MCF 10A (cell line): ENCODE measurements at regions not wholly inside any gene's neighbourhood (a gene's known extent, or its start where the extent isn't known, plus 50 kb on each side); places are given as distances from the start of the nearest gene placed in this dataset.
"Not testable (repeated sequence)": the region's sequence is repeated elsewhere in the genome, so short reads cannot be mapped to it uniquely, and the experiment has no call there.

ENCODE experiments used
- BruUV-seq: library from RNA; stranded (reverse); fragments of 400-500 nt; replicated peaks from 2 replicates; lab custom pipeline; 2021; lab: Mats Ljungman, UMichigan
- CTCF ChIA-PET: fragments of 300-600 bp; sonication (Branson Sonifier 250); formaldehyde crosslinking; extraction: SDS; loops from one replicate; lab custom pipeline; 2021; ENCODE audit warnings: antibody characterized with exemption, inconsistent platforms; lab: Yijun Ruan, JAX
- POLR2A ChIA-PET: fragments of 300-600, 350-650 bp; sonication (Branson Sonifier 250); formaldehyde crosslinking; extraction: SDS; loops from one replicate; lab custom pipeline; 2020; ENCODE audit warnings: antibody characterized with exemption, inconsistent platforms; lab: Yijun Ruan, JAX
- DNase-seq: peaks from one replicate; pipeline ENCODE4 v3.0.0-alpha.2; 2018; ENCODE audit not compliant: unreplicated experiment
- H3K27ac Mint-ChIP-seq: one replicate; pipeline ENCODE4 v1.8.0; 2022; ENCODE audit warnings: mild to moderate bottlenecking, low read depth, mixed read lengths; ENCODE audit not compliant: unreplicated experiment
- H3K27me3 Mint-ChIP-seq: one replicate; pipeline ENCODE4 v1.8.0; 2022; ENCODE audit warnings: mixed read lengths; ENCODE audit not compliant: insufficient read depth, unreplicated experiment
- H3K36me3 Mint-ChIP-seq: one replicate; pipeline ENCODE4 v1.8.0; 2022; ENCODE audit warnings: mild to moderate bottlenecking, moderate library complexity, mixed read lengths; ENCODE audit not compliant: insufficient read depth, unreplicated experiment
- H3K4me1 Mint-ChIP-seq: one replicate; pipeline ENCODE4 v1.8.0; 2022; ENCODE audit warnings: mixed read lengths; ENCODE audit not compliant: insufficient read depth, unreplicated experiment
- H3K4me3 Mint-ChIP-seq: one replicate; pipeline ENCODE4 v1.8.0; 2022; ENCODE audit warnings: mild to moderate bottlenecking, moderate library complexity, mixed read lengths; ENCODE audit not compliant: unreplicated experiment
- H3K9me3 Mint-ChIP-seq: one replicate; pipeline ENCODE4 v1.8.0; 2022; ENCODE audit warnings: mixed read lengths; ENCODE audit not compliant: unreplicated experiment
- intact Hi-C: fragments of 100-400 bp; cut with micrococcal nuclease; formaldehyde crosslinking; loops from 2 replicates; pipeline ENCODE4 v1.14.1; 2022
- TF ChIP-seq, protein P1 (sequence below): fragments of 200-600 bp; IDR thresholded peaks from one replicate; pipeline ENCODE4 v1.8.0; 2022; ENCODE audit warnings: antibody characterized with exemption, mild to moderate bottlenecking; ENCODE audit not compliant: unreplicated experiment

- no peaks in the 10 kb centered on the region for H3K27me3 Mint-ChIP-seq
- H3K36me3 Mint-ChIP-seq: no peaks in the 10 kb centered on the region
- POLR2A ChIA-PET: no interaction called here
- TF ChIP-seq, protein P1, sequence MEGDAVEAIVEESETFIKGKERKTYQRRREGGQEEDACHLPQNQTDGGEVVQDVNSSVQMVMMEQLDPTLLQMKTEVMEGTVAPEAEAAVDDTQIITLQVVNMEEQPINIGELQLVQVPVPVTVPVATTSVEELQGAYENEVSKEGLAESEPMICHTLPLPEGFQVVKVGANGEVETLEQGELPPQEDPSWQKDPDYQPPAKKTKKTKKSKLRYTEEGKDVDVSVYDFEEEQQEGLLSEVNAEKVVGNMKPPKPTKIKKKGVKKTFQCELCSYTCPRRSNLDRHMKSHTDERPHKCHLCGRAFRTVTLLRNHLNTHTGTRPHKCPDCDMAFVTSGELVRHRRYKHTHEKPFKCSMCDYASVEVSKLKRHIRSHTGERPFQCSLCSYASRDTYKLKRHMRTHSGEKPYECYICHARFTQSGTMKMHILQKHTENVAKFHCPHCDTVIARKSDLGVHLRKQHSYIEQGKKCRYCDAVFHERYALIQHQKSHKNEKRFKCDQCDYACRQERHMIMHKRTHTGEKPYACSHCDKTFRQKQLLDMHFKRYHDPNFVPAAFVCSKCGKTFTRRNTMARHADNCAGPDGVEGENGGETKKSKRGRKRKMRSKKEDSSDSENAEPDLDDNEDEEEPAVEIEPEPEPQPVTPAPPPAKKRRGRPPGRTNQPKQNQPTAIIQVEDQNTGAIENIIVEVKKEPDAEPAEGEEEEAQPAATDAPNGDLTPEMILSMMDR: no peak
- H3K4me1 Mint-ChIP-seq: no peaks in the 10 kb centered on the region
- H3K27ac Mint-ChIP-seq: no peak overlapping the region
- DNase-seq: no peak
- CTCF ChIA-PET: interaction anchor here (0.6 kb wide), 1 partner anchor 133 kb away, joined by 4 read pairs; no protein-coding TSS in a partner anchor
- intact Hi-C loops: no loop called here
- peaks cover 7% of the 10 kb centered on the region for H3K9me3 Mint-ChIP-seq
- H3K4me3 Mint-ChIP-seq: no peak overlapping the region
- BruUV-seq: no TSS peak
These were observed 217.1 kb upstream of the TRPC4 start for GRCh38 chr13:38086721-38087120.

GRCh38 chr13:38086013-38086412 lies 216.4 kb upstream of the TRPC4 start:
- Mint-ChIP-seq H3K36me3 (no peaks in the 10 kb centered on the region), H3K27me3 (no peaks in the 10 kb centered on the region), H3K27ac (no peak overlapping the region), H3K4me1 (no peaks in the 10 kb centered on the region), H3K4me3 (no peak overlapping the region), H3K9me3 (peaks cover 6% of the 10 kb centered on the region)
- BruUV-seq: no TSS peak
- DNase-seq: no peak
- ChIA-PET POLR2A (no interaction called here), CTCF (interaction anchor here (0.6 kb wide), 1 partner anchor 336 kb away, joined by 3 read pairs; no protein-coding TSS in a partner anchor)
- intact Hi-C loops: no loop called here
- TF ChIP-seq, protein P1: no peak

DNA sequence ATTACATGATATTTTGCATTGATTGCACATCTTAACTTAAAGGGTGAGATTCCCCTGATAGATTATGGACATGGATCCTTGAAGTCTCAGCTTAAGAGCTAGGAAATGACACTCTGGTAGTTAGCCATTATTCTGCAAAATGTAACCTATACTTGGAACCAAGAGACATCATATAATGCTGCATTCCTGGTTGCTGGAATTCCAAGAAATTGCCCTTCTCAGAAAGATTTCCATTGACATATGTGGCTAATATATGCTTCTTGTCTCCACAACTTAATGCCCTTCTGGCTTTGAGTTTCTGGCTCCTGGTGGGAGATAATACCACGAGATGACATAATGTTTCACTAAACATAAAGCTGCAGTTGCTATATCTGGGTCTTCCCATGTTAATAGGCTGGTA lies 204.4 kb upstream of the TRPC4 start:
- Mint-ChIP-seq H3K27me3 (no peaks in the 10 kb centered on the region), H3K36me3 (no peaks in the 10 kb centered on the region), H3K4me1 (no peaks in the 10 kb centered on the region), H3K27ac (no peak overlapping the region), H3K4me3 (no peak overlapping the region), H3K9me3 (peaks cover 7% of the 10 kb centered on the region)
- CTCF ChIA-PET: no interaction called here
- BruUV-seq: no TSS peak
- intact Hi-C loops: no loop called here
- POLR2A ChIA-PET: no interaction called here
- TF ChIP-seq, protein P1: no peak
- DNase-seq: no peak

- TF ChIP-seq, protein P1: no peak
- H3K4me1 Mint-ChIP-seq: no peaks in the 10 kb centered on the region
- intact Hi-C loops: no loop called here
- H3K4me3 Mint-ChIP-seq: no peak overlapping the region
- no peak overlapping the region for H3K27ac Mint-ChIP-seq
- H3K27me3 Mint-ChIP-seq: no peaks in the 10 kb centered on the region
- CTCF ChIA-PET: interaction anchor here (0.5 to 0.6 kb wide), 2 partner anchors 121 to 800 kb away, joined by 3 read pairs; no protein-coding TSS in a partner anchor
- no TSS peak for BruUV-seq
- POLR2A ChIA-PET: interaction anchor here (0.6 kb wide), 1 partner anchor 1737 kb away, joined by 3 read pairs; no protein-coding TSS in a partner anchor
- peaks cover 5% of the 10 kb centered on the region for H3K9me3 Mint-ChIP-seq
- no peaks in the 10 kb centered on the region for H3K36me3 Mint-ChIP-seq
- DNase-seq: no peak
These were observed 203.1 kb upstream of the TRPC4 start for GRCh38 chr13:38072696-38073095.

GRCh38 chr13:38071340-38071739 lies 201.8 kb upstream of the TRPC4 start:
- H3K36me3 Mint-ChIP-seq, H3K4me3 Mint-ChIP-seq, POLR2A ChIA-PET, H3K27me3 Mint-ChIP-seq, DNase-seq, H3K4me1 Mint-ChIP-seq, BruUV-seq, H3K27ac Mint-ChIP-seq, CTCF ChIA-PET, H3K9me3 Mint-ChIP-seq, intact Hi-C loops: not testable (repeated sequence)
